ENCODE measurements at regions not wholly inside any gene's neighbourhood (a gene's known extent, or its start where the extent isn't known, plus 50 kb on each side); places are given as distances from the start of the nearest gene placed in this dataset.

DNA sequence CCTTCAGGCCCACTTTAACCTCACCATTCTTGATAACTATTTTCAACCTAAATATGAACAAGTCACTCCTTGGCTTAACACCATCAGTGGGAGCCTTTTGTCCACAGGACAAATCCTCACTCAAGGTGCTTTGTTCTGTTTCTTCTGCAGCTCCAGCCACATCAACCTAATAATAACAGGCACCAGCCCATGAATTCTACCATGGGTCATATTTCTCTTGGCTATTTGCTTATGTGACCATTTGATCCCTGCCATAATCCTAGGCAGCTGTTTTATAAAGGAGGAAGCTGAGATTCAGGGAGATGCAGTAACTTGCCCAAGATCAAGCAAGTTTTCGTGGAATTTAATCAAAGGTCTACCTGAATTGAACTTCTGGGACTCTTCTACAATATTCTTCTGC is 561.3 kb downstream of the DHX35 start:
- DNase-seq = no peak

DNA sequence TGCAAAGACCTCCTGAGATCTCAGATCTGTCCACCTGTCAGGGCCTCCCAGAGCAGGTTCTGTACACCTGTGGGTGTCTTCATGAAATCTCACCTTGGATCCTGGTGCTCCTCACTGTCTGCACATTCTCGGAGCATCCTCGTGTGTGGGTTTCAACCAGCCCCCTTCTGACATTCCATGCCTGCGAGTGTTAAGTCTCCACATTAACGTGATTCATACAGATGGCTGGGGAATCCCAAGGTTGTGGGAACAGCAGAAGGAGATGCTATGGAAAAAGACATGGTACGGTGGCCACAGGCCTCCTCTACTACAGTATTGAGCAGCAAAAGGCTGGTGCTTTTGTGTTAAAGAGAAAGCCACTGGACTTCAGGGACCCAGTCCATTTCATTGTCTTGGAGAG is 556.5 kb downstream of the DHX35 start:
- no peak for DNase-seq

DNA sequence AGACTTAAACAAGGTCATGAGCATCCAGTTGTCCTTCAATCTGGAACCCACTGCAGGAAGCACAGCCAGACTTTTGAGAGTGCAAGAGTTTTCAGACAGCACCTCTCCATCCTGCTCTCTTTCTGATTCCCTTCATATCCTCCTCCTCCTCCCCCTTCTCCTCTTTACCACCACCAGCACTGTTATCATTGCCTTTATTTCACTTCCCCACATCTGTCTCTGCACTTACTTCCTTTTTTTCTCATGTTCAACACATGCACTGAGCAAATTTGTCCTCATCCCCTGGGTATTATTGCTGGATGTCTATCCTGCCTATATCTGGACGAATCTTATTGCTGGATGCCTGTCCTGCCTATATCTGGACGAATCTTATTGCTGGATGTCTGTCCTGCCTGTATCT is 554.8 kb downstream of the DHX35 start:
- DNase-seq = peak; percentile 82

DNA sequence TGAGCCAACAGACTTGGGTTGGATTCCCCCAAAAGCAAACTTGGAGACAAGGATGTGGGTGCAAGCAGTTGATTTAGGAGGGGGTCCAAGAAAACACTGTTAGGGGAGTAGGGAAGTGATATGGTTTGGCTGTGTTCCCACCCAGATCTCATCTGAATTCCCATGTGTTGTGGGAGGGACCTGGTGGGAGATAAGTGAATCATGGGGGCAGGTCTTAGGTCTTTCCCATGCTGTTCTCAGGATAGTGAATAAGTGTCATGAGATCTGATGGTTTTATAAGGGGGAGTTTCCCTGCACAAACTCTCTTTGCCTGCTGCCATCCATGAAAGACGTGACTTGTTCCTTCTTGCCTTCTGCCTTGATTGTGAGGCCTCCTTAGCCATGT is 542.6 kb downstream of the DHX35 start:
- no peak for DNase-seq

DNA sequence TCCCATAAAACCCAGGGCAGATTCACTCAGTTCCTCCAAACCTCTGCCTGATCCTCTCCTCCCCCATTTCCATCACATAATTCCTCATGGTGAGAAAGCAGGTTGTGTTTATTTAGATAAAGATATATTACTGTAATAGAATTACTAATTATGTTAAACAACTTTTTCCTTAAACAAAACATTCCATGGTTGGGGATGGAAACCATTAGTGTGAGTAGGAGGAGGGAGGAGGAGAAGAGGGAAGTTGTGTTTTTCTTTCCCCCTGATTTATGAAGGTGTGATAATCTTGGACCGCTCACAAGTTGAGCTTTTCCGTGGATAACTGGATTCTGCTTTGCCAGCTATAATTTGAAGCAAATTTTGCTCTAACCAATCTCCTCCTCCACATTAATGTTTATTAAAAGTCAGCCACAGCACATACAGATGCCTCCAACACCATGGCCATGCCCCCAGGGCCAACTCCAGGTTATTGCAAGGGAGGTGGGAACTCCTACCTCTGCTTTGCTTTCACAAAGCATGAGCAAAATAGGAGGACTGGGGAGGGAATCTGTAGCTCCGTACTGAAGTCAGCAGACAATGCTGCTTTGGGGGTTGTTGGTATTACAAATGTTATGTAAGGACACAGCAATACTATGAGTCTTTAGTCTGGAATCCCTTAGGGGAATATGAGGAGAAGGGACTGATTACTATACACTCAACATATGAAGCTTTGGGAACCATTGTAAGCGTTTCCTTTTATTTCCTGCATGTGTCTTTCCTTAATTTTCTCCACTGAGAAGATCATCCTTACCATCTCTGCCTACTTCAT is 542.0 kb downstream of the DHX35 start:
- no peak for DNase-seq

DNA sequence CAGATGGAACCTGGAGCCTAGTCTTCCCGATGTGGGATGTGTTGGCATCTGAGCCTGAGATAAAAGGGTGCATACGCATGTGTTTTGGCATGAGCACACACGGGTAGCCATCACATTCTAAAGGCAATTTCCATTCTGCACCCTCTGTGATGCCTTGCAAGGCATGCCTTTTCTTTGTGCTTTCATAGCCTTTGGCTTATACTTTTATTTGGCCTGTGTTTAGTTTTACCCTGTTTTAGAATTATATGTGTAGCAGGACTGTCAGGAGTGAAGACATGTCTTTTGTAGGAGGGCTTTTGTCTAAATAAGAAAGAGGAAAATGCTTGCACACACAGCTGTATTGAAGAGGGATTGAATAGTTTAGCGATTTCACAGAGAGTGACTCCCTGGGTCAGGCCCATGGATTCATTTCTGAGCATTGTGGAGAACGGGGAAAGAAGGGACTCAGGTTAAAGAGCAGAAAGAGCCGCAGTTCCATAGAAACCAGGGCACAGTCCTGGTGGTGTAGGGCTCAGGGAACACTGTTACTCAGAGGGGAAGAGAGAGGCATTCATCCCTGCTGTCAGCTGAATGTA is 530.2 kb downstream of the DHX35 start:
- DNase-seq = no peak

DNA sequence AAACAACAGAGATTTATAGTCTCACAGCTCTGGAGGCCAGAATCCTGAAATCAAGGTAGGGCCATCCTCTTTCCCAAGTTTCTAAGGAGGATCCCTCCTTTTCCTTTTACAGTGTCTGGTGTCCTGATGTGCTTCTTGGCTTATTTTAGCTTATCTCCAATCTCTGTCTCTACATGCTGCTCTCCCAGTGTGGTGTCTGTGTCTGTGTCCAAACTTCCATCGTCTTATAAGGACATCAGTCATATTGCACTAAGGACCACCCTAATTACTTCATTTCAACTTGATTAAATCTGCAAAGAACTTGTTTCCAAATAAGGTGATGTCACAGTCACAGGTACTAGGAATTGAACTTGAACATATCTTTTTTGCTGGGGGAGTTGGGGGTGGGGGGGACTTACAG is 529.6 kb downstream of the DHX35 start:
- no peak for DNase-seq

DNA sequence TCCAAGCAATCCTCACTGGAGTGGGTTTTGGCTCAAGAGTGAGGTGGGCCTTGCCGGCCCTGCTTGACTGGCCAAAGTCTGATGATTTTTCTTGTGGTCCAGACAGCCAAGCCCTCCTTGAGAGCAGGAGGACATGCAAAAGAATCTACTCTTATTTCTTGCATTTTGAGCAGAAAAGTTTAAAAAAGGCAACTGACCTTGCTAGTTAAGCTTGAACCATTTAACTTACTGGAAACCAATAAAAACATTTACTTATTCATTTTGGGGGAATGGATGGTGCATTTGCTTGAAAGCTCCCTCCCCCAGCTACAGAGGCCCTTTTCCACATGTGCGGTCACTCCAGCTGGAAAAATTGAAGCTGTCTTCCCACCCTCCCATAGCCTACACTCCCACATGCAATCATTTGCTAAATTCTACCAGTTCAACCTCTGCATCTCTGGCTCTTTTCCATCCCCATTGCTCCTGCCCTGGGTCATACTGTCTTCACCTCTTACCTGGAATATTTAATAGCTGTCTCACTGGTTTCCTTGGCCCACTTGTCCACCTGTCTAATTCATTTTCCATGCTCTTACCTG is 527.9 kb downstream of the DHX35 start:
- DNase-seq = no peak

DNA sequence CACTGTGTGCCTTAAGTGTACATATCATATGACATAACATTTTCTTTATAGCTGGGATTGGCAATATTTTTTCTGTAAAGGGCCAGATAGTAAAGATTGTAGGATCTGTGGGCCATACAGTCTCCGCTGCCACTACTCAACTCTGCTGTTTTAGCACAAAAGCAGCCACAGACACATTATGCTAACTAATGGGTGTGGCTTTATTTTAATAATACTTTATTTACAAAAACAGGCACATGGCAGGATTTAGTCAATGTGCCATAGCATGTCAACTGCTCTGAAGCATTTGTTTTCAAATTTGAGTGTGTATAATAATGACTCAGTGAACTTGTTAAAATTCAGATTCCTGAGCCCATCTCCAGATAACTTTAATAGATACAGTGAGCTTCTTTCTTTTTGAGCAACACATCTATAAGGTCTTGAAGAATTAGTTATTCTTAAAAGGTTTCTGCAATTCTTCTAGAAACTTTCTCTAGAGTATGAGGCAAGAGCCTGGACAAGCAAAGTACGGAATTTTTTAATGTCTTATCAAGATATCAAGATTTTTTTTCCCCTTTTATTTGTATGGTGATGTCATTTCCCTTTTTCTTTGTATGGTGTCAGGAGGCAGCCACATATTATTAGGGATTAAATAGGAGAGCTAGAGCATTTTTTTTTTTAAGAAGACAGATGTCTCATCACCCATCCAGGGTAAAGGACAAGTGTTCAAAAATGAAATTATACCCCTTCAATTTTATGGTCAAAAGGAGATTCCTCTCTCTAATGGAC is 518.3 kb downstream of the DHX35 start:
- no peak for DNase-seq

DNA sequence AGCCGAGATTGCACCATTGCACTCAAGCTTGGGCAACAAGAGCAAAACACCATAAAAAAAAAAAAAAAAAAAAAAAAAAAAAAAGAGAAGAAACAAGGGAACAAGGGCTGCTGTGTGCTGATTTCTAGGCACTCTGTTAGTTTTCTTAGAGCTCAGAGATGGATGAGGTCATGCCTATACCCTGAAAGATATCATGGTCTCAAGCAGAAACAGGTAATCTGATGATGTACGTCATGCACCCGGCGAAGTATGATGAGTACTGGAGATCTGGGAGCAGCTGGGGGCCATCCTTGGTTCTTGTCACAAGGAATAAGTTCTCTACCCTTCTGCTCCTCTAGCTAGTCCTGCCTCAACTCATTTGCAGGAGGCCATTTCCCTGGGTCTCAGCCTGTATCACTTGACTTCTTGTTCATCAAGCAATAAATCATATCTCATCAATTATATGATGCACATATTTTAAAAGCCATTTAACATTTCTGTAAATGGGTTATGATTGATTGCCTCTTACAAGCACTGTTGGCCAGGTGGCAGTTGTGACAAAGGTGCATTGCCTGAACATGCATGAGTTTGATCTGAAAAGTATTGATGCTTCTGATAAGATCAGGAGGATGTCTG is 517.2 kb downstream of the DHX35 start:
- DNase-seq = no peak

DNA sequence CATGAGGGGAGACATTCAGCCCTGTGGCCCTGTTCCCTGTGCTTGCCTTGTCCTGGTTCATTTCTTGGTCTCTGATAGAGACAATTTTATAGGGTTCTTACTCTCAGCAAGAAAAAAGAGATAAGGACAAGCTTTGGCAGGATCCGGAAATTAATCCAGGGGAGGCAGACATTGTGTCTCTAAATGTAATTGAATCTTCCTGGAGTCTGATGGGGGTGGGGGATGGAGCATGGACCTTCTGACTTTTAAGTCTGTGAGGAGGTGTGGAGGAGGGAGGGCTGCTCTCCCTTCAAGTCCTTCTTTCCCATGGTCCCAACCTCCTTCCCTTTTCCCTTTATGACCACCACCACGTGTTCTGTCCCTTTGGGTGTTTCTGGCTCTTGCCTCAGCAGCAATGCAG is 512.7 kb downstream of the DHX35 start:
- DNase-seq = no peak

DNA sequence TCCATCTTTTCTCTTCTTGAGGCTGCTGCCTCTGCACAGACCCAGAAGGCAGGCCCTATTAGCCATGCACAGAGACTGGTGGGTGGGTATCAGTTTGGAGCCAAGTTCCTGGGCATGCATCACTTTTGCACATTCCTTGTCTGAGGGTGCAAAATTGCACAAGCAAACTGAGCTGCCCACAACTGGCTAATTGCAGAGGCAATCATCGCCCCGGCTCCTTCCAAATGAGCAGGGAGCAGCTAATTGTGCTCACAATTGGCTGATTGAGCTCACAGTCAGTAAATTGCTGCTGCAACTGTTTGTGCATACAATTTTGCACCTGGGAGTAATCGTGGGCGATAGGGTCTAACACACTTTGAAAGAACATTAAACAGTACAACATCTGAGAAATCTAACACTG is 511.4 kb downstream of the DHX35 start:
- no peak for DNase-seq

DNA sequence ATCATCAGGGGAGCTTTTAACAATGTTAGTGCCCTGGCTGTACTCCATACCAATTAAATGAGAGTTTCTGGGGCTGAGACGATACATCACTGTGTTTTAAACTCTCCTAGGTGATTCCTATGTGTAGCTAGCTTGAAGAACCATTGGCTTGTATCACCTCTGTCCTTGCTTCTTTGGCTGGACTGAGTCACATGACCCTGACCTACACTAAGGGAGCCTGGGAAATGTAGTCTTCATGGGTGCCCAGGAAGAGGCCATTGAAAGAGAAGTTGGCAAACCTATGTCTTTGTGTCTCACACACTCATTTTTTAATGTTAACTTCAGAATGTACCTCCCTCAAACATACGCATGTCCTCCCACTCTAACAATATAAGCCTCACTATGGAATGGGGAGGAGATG is 506.6 kb downstream of the DHX35 start:
- no peak for DNase-seq

DNA sequence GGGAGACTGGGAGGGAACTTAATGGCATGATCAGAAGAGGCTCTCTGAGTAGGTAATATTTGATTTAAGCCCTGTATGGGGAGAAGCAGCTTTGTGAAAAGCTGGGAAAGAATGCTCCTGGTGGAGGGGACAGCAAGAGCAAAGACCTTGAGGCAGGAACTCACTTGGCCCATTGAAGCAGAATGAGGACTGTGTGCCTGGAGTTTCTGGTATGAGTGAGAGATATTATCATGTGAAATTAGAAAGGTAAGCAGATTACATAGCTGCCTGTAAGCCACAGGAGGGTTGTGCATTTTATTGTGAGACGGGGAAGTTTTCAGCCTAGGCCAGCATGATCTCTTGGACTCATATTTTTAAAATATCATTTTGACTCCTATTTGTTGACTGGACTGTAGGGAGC is 502.1 kb downstream of the DHX35 start:
- no peak for DNase-seq

DNA sequence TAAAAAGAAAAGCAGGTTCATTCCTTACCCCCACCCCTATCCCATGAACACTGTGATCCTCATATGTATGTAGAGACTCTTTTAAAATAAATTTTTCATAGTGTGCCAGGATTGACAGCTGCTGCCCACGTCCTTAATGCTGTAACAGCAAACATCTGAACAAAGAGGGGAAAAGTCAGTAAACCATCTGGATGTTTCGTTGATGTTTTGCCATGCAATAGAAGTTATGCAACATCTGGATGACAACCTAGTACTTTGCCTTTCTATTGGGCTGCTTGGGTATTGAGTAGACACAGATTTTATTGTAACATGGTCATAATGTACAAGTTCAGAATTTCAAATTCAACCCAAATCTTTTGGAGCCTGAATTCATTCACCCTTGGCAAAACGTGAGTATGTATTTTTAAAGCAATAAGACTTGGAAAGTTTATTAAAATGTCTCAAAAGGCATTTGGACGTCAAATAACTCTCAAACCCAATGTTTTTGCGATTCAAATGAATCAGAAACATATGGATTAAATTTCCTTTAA is 500.3 kb downstream of the DHX35 start:
- no peak for DNase-seq

DNA sequence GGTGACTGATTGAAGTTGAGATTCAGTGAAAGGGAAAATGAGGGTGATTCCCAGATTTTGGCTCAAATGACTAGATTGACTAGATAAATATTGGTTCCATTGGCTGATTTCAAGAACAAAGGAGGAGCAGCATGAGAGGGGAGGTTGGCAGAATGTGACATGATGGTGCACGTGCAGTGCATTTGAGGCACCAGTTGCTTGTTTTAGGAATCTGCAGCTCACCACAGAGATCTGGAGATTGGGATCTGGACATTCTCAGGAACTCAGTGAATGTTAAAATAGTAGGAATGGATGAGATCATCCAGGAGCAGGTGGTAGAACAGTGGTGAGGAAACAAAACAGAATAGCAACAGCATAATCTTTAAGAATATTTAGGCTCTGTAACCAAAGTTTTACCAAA is 496.3 kb downstream of the DHX35 start:
- no peak for DNase-seq

DNA sequence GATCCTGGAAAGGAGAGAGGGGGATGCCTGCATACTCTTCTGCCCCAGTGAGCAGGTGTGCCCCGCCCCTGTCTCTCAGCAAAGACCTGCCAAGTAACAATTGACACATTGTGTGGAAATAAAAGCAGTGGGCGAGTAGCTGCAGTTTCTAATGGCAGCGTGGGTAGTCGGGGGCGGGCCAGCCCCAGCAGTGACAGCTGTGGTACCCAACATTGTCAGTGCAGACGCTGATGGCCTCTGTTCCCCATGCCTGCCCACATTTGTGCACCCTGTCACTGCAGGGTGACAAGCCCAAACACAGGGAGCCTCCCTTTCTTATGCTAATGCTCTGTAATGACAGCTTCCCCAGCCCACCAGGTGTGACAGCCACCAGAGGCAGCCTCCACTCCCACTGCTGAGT is 491.7 kb downstream of the DHX35 start:
- DNase-seq = no peak

DNA sequence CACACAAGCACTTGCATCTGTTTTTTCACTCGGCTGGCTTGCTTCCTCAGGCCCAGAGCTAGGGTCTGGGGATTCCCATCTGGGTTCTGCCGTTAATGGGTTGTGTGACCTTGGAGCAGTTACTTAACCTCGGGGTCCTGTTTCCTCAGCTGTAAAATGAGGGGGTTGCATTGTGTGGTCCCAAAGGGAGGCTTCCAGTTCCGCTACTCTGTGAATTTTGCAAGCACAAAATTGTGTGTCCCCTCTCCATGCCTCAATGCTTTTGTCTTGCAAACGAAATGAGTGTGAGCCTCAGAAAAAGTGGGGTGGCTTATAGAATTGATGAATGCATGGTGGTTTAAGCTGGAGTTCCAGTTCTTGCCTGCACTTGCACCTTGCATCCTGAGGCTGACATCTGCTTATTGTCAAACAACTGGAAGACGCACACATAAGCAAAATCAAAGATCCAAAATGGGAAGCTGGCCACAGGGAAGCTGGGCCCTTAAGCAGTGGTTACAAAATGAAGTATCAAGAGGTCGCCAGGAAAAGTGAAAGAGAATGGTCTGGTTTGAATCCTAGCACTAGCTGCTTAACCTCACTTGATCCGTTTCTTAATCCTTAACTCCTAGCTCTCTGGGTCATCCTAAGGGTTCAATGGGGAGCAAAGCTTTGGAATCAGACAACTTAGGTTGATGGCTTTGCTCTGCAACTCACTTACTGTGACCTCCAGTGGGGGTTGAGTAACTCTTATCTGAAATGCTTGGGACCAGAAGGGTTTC is 490.6 kb downstream of the DHX35 start:
- no peak for DNase-seq

DNA sequence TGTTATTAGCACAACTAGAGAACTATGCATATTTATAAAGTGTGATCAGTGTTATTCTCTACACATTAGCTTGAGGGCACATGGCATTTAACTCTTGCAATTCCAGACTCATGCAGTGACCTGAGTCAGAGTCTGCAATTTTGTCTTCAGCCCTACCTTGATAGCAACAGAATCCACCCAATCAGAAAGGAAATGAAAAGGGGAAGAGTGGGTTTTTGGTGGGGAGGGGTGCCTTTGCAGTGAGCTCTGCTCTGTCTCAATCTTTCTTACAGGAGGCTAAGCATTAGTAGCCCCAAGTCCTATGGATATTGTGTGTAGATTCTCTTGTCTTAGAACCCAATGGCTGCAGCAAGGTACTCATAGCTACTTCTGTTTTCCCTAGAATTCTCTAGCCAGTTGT is 489.2 kb downstream of the DHX35 start:
- DNase-seq = peak; percentile 2

DNA sequence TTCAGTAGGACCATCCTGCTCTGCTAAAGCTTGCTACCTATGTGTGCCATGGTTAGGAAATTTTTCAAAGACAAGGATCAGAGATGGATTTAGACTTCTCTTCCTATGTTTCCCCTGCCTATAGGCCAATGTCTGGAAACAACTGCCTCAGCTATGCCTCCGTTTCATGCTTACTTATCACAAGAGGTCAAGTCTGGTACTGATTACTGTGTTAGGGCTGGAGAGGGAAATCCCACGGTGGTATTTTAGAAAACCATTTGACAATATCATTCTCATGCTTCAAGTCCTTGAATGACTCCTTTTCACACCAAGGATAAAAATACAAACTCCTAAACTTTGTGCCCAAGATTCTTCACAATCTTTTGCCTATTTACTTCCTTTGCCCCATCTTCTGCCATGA is 484.3 kb downstream of the DHX35 start:
- DNase-seq = no peak

DNA sequence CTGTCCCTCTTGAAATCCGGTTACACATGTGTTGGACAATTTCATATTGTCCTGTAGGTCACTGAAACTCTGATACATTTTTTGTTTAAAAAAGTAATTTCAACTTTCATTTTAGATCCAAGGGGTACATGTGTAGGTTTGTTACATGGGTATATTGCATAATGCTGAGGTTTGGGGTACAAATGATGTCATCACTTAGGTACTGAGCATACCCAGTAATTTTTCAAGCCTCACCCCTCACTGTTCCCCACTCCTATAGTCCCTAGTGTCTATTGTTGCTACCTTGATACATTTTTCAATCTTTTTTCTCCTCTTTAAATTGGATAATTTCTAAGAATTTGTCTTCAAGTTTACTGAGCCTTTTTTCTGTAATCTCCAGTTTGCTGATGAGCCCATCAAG is 483.0 kb downstream of the DHX35 start:
- DNase-seq = no peak

DNA sequence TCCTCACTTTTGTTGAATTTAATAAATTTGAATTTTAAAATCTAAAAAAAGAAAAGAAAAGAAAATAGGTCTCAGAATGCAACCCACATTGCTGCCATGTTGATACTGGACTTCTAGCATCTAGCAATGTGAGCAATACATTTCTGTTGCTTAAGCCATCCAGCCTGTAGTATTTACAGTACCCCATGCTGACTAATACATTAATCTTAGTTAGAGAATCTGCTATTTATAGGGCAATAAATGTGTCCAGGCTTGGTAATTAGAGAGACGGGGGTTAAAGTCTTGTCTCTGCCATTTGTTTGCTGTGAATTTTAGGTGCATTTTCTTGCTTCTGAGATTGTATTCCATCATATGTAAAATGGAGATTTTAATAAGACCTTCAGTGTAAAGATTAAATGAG is 471.3 kb downstream of the DHX35 start:
- DNase-seq = no peak

All from MV-4-11 (cell line).